ENCODE measurements at regions not wholly inside any gene's neighbourhood (a gene's known extent, or its start where the extent isn't known, plus 50 kb on each side); places are given as distances from the start of the nearest gene placed in this dataset.

- H3K36me3 ChIP-seq = no peaks in the 10 kb centered on the region
- H3K9me3 ChIP-seq = no peaks in the 10 kb centered on the region
- no peaks in the 10 kb centered on the region for H3K27me3 ChIP-seq
- H3K4me3 ChIP-seq = no peak overlapping the region
- H3K4me1 ChIP-seq = no peaks in the 10 kb centered on the region
- no peak overlapping the region for H3K27ac ChIP-seq
- TF ChIP-seq POLR2A (IDR thresholded peaks at IDR 0.05) (no peak), CTCF (IDR thresholded peaks at IDR 0.05) (no peak)
- no peak for DNase-seq
Observed at GRCh38 chr12:125652681-125653080, 587.4 kb downstream of the AACS start.

- H3K4me1 ChIP-seq = no peaks in the 10 kb centered on the region
- no peak for DNase-seq
- H3K27ac ChIP-seq = no peak overlapping the region
- no peak for TF ChIP-seq CTCF (IDR thresholded peaks at IDR 0.05)
- TF ChIP-seq POLR2A (IDR thresholded peaks at IDR 0.05) = no peak
- no peaks in the 10 kb centered on the region for H3K36me3 ChIP-seq
- H3K4me3 ChIP-seq = no peak overlapping the region
- H3K27me3 ChIP-seq = no peaks in the 10 kb centered on the region
- no peaks in the 10 kb centered on the region for H3K9me3 ChIP-seq
Observed at GRCh38 chr12:125657681-125658080, 592.4 kb downstream of the AACS start.

GRCh38 chr12:125674554-125675338 lies 609.5 kb downstream of the AACS start:
- H3K9me3 ChIP-seq = no peaks in the 10 kb centered on the region

GRCh38 chr12:125676366-125676765 lies 611.1 kb downstream of the AACS start:
- no peak for DNase-seq
- Histone ChIP-seq H3K4me1 (no peaks in the 10 kb centered on the region), H3K9me3 (no peaks in the 10 kb centered on the region), H3K27me3 (no peaks in the 10 kb centered on the region), H3K4me3 (no peak overlapping the region), H3K36me3 (no peaks in the 10 kb centered on the region), H3K27ac (no peak overlapping the region)
- TF ChIP-seq POLR2A (IDR thresholded peaks at IDR 0.05) = no peak
- no peak for TF ChIP-seq CTCF (IDR thresholded peaks at IDR 0.05)

More at GRCh38 chr12:125674554-125675338, 609.5 kb downstream of the AACS start:
- Histone ChIP-seq H3K4me1 (no peaks in the 10 kb centered on the region), H3K27me3 (no peaks in the 10 kb centered on the region), H3K4me3 (no peak overlapping the region), H3K27ac (no peak overlapping the region), H3K36me3 (no peaks in the 10 kb centered on the region)
- DNase-seq = no peak
- no peak for TF ChIP-seq CTCF (IDR thresholded peaks at IDR 0.05)
- TF ChIP-seq POLR2A (IDR thresholded peaks at IDR 0.05) = no peak

GRCh38 chr12:125677829-125678228 lies 612.6 kb downstream of the AACS start:
- TF ChIP-seq CTCF (IDR thresholded peaks at IDR 0.05) (no peak), POLR2A (IDR thresholded peaks at IDR 0.05) (no peak)
- H3K9me3 ChIP-seq = no peaks in the 10 kb centered on the region
- no peak overlapping the region for H3K4me3 ChIP-seq
- DNase-seq = no peak
- H3K4me1 ChIP-seq = no peaks in the 10 kb centered on the region
- H3K36me3 ChIP-seq = no peaks in the 10 kb centered on the region
- H3K27me3 ChIP-seq = no peaks in the 10 kb centered on the region
- no peak overlapping the region for H3K27ac ChIP-seq
